Fibroblast of lung (primary cell): ENCODE measurements at regions not wholly inside any gene's neighbourhood (a gene's known extent, or its start where the extent isn't known, plus 50 kb on each side); places are given as distances from the start of the nearest gene placed in this dataset.

Experiments used
- DNase-seq, 2 donors: peaks; one replicate each; pipeline versions ENCODE4 v3.0.0 to v3.0.0-alpha.2; 2010; ENCODE audit warnings: low read depth in 2 of 2
- H2AFZ ChIP-seq: 2 replicates; pipeline ENCODE4 v1.5.1; 2012; ENCODE audit warnings: low read length, control low read depth, inconsistent platforms
- H3K27ac ChIP-seq: 2 replicates; pipeline ENCODE4 v1.5.1; 2011; ENCODE audit warnings: low read length, control low read depth; ENCODE audit not compliant: insufficient read depth
- H3K27me3 ChIP-seq: 2 replicates; pipeline ENCODE4 v1.5.1; 2011; ENCODE audit warnings: mild to moderate bottlenecking, low read length; ENCODE audit not compliant: control insufficient read depth, insufficient read depth
- H3K36me3 ChIP-seq: 2 replicates; pipeline ENCODE4 v1.5.1; 2011; ENCODE audit warnings: low read length; ENCODE audit not compliant: control insufficient read depth, insufficient read depth
- H3K4me1 ChIP-seq: 2 replicates; pipeline ENCODE4 v1.5.1; 2011; ENCODE audit warnings: low read length; ENCODE audit not compliant: control insufficient read depth, insufficient read depth; ENCODE audit errors: extremely low read depth
- H3K4me2 ChIP-seq: 2 replicates; pipeline ENCODE4 v1.5.1; 2011; ENCODE audit warnings: low read length, control low read depth; ENCODE audit not compliant: insufficient read depth; ENCODE audit errors: extremely low read depth
- H3K4me3 ChIP-seq, 4 experiments: fragments of 200-600 bp in 1 of 4; sonication (generic) in 1 of 4; replicated peaks in 1 of 4; 2 replicates each; pipeline ENCODE4 v1.5.1; 2011 to 2016; ENCODE audit warnings: low read length in 4 of 4, low read depth in 3 of 4, mild to moderate bottlenecking in 3 of 4, control low read depth in 2 of 4, inconsistent platforms in 1 of 4, mixed read lengths in 1 of 4; ENCODE audit not compliant: insufficient read depth in 1 of 4; ENCODE audit errors: control extremely low read depth in 1 of 4
- H3K79me2 ChIP-seq: 2 replicates; pipeline ENCODE4 v1.5.1; 2012; ENCODE audit warnings: mild to moderate bottlenecking, low read length, inconsistent platforms; ENCODE audit not compliant: control insufficient read depth, insufficient read depth
- H3K9ac ChIP-seq: 2 replicates; pipeline ENCODE4 v1.5.1; 2011; ENCODE audit warnings: mild to moderate bottlenecking, low read length, control low read depth; ENCODE audit not compliant: insufficient read depth
- H3K9me3 ChIP-seq: 2 replicates; pipeline ENCODE4 v1.5.1; 2012; ENCODE audit warnings: low read depth, low read length; ENCODE audit not compliant: control insufficient read depth, insufficient read depth
- H4K20me1 ChIP-seq: 2 replicates; pipeline ENCODE4 v1.5.1; 2011; ENCODE audit warnings: low read length; ENCODE audit not compliant: control insufficient read depth, insufficient read depth; ENCODE audit errors: extremely low read depth
- CTCF ChIP-seq, 2 donors: IDR thresholded peaks in 1 of 2; conservative IDR thresholded peaks in 1 of 2; 1 replicate in 1 of 2; 2 replicates in 1 of 2; pipeline ENCODE4 v1.5.1; 2011 to 2012; ENCODE audit warnings: low read length in 2 of 2, control low read depth in 1 of 2, inconsistent platforms in 1 of 2, low read depth in 1 of 2, mild to moderate bottlenecking in 1 of 2
- EZH2 ChIP-seq: IDR thresholded peaks from 2 replicates; pipeline ENCODE4 v1.5.1; 2012; ENCODE audit warnings: low read length, control low read depth, mild to moderate bottlenecking; ENCODE audit errors: missing control alignments

DNA sequence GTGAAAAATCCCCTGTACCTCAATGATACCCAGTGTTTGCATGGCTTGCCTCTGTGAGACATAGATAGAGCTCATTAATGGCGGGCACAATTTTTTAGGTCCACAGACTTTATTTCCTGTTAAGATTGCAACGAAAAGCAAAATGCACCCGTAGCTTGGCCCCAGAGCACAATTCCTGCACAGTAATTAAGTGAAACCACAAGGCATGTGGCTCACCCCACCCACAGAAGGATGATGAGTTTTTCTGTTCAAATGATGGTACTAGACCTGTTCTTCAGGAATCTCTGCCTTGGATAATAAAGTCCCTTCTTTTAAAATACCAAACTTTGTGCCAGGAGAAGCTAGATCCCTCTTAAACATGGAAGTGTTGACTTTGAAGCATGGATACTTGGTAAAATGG, 738.1 kb downstream of the QKI start:
- TF ChIP-seq CTCF (conservative IDR thresholded peaks at IDR 0.05 in 1 of 2, IDR thresholded peaks at IDR 0.05 in 1 of 2; ENCODE audit: low read depth in 1 of 2, low read length in 2 of 2), result no peak
- no peak for TF ChIP-seq EZH2
- peak in 1 of 2 donors; percentile 10 for DNase-seq

DNA sequence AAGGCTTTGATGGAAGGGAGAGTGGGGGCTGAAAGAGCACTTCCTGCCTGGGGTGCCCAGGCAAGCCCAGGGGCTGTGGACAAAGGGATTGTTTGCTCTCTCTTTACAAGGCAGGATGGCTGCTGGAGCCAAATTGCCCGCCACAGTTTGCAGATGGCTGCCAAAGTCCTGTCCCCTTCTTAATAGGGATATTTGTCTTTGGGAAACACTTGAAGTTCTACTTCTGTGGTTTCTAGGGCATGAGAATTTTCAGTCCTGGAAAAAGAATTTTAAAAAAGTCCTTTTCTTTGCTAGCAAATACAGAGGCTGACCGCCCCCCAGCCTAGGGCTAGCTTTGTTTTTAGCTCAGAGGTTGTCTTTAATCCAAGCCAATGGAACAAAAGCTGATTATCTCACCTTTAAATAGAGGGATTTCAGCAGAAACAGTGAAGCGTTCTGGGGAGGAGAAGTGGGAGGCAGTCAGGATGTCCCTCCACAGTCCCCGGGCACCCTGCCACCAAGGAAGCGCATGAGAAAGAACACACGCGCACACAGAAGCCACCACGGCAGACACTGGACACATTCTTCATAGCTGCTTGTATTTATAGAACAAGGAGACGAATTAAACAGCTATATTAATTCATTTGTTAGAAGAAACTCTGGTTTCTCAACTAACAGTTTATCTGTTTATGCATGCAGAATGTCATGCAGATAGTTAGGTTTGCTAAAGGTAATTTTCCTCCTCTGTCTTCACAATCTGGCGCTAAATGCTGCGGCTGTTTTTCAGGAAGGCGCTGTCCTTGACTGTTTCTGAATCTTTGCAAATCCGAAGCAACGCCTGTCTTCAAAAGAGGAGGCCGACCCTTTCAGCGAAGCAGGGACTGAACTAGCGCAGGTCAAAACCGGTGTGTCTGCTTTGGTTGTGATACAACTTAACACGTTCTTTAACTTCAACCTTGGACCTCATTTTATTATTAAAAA, 736.9 kb downstream of the QKI start:
- Histone ChIP-seq H3K9me3 (no peaks in the 10 kb centered on the region), H2AFZ (no peak overlapping the region), H3K36me3 (no peaks in the 10 kb centered on the region), H3K4me3 (no peak overlapping the region), H3K27ac (no peak overlapping the region), H3K79me2 (no peaks in the 10 kb centered on the region), H3K9ac (no peak overlapping the region), H4K20me1 (no peaks in the 10 kb centered on the region), H3K4me2 (no peak overlapping the region), H3K4me1 (no peaks in the 10 kb centered on the region), H3K27me3 (no peaks in the 10 kb centered on the region)
- DNase-seq, result peak in 1 of 2 donors; percentile 51
- TF ChIP-seq CTCF (conservative IDR thresholded peaks at IDR 0.05 in 1 of 2, IDR thresholded peaks at IDR 0.05 in 1 of 2; ENCODE audit: low read depth in 1 of 2, low read length in 2 of 2) (no peak), EZH2 (no peak)

More for the DNA sequence above, 738.1 kb downstream of the QKI start:
- no peaks in the 10 kb centered on the region for H3K79me2 ChIP-seq
- no peaks in the 10 kb centered on the region for H3K9me3 ChIP-seq
- no peak overlapping the region for H3K4me3 ChIP-seq
- H3K4me1 ChIP-seq, result no peaks in the 10 kb centered on the region
- H3K27ac ChIP-seq, result no peak overlapping the region
- no peak overlapping the region for H3K4me2 ChIP-seq
- H4K20me1 ChIP-seq, result no peaks in the 10 kb centered on the region
- H3K9ac ChIP-seq, result no peak overlapping the region
- H3K36me3 ChIP-seq, result no peaks in the 10 kb centered on the region
- no peak overlapping the region for H2AFZ ChIP-seq
- H3K27me3 ChIP-seq, result no peaks in the 10 kb centered on the region

DNA sequence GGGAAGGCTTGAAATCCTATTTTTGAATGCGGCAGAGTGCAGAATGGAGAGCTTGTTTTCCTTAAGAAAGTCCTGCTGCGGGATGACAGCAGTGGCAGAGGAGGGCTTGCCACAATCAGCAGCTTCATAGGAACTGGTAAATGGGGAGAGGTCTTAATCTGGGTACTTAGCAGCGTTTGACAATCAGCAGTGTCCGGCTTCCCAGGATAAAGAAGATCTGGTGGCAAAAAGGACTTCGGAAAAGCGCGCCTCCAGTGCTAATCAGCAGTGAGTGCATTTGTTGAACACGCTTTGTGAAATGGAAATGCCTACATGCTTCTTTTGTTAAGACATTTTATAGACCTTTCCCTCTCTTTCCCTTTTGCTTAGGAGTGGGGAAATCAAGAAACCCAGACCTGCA, 735.7 kb downstream of the QKI start:
- no peaks in the 10 kb centered on the region for H3K27me3 ChIP-seq
- H2AFZ ChIP-seq, result no peak overlapping the region
- H3K9ac ChIP-seq, result no peak overlapping the region
- TF ChIP-seq EZH2 (no peak), CTCF (conservative IDR thresholded peaks at IDR 0.05 in 1 of 2, IDR thresholded peaks at IDR 0.05 in 1 of 2; ENCODE audit: low read depth in 1 of 2, low read length in 2 of 2) (no peak)
- no peak overlapping the region for H3K27ac ChIP-seq
- no peak overlapping the region for H3K4me2 ChIP-seq
- no peak for DNase-seq
- H3K79me2 ChIP-seq, result no peaks in the 10 kb centered on the region
- no peaks in the 10 kb centered on the region for H4K20me1 ChIP-seq
- H3K36me3 ChIP-seq, result no peaks in the 10 kb centered on the region
- H3K9me3 ChIP-seq, result no peaks in the 10 kb centered on the region
- H3K4me3 ChIP-seq, result no peak overlapping the region
- no peaks in the 10 kb centered on the region for H3K4me1 ChIP-seq
